C4-2B (cell line): ENCODE measurements at regions not wholly inside any gene's neighbourhood (a gene's known extent, or its start where the extent isn't known, plus 50 kb on each side); places are given as distances from the start of the nearest gene placed in this dataset.

Experiments used
- ZFX ChIP-seq: fragments of 450-650 bp; IDR thresholded peaks from 2 replicates; pipeline ENCODE4 v1.6.1; 2017
- TF ChIP-seq, protein P1 (sequence below): fragments of 450-650 bp; conservative IDR thresholded peaks from 2 replicates; pipeline ENCODE4 v1.5.1; 2017; ENCODE audit warnings: mild to moderate bottlenecking

DNA sequence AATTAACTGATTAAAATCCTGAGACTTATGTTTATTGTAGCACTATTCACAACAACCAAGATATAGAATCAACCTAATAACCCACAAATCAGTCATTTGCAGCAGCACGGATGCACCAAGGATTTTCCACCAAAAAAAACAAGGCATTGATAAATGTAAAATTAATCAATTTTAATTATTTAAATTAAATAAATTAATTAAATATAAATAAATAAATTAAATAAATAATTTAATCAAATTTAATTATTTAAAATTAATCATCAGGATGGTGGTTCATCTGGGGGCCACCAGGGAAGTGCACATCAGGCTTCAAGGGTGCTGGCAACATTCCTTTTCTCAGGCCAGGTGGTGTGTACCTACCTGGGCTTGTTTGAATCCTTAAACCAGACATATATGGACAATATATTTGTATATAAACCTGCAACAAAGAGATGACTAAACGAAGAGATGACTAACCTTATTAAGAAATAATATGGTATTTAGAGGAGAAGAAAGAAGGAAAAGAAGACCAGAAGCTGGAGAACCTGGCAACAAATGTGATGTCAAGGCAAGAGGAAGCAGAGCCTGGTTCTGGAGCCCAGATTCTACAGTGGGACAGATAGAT is 89.2 kb downstream of the CD164 start:
- TF ChIP-seq, protein P1, sequence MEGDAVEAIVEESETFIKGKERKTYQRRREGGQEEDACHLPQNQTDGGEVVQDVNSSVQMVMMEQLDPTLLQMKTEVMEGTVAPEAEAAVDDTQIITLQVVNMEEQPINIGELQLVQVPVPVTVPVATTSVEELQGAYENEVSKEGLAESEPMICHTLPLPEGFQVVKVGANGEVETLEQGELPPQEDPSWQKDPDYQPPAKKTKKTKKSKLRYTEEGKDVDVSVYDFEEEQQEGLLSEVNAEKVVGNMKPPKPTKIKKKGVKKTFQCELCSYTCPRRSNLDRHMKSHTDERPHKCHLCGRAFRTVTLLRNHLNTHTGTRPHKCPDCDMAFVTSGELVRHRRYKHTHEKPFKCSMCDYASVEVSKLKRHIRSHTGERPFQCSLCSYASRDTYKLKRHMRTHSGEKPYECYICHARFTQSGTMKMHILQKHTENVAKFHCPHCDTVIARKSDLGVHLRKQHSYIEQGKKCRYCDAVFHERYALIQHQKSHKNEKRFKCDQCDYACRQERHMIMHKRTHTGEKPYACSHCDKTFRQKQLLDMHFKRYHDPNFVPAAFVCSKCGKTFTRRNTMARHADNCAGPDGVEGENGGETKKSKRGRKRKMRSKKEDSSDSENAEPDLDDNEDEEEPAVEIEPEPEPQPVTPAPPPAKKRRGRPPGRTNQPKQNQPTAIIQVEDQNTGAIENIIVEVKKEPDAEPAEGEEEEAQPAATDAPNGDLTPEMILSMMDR = no peak
- TF ChIP-seq ZFX = no peak
